Activated naive CD8-positive, alpha-beta T cell treated with anti-CD3 and anti-CD28 coated beads, Interleukin-2, amount 10 ng/mL, durations not matched to agents 7 days and 5 days (primary cell): ENCODE measurements at regions not wholly inside any gene's neighbourhood (a gene's known extent, or its start where the extent isn't known, plus 50 kb on each side); places are given as distances from the start of the nearest gene placed in this dataset.

Source experiments
- ATAC-seq: fragments of 150-1000 bp; cut with Tn5 transposase; one replicate; pipeline ENCODE4 v1.10.0; 2021; ENCODE audit warnings: low read depth, moderate library complexity
- POLR2A ChIA-PET: fragments of 350-600 bp; sonication (Branson Sonifier 250); formaldehyde crosslinking; loops from one replicate; lab custom pipeline; 2021; ENCODE audit warnings: antibody characterized with exemption; lab: Charles Lee
- DNase-seq: peaks from one replicate; pipeline ENCODE4 v3.0.0; 2021
- H3K27ac Mint-ChIP-seq: one replicate; pipeline ENCODE4 v1.8.0; 2022; ENCODE audit warnings: mild to moderate bottlenecking, mixed read lengths
- H3K27me3 Mint-ChIP-seq: one replicate; pipeline ENCODE4 v1.8.0; 2022; ENCODE audit warnings: mild to moderate bottlenecking, moderate library complexity, mixed read lengths
- H3K36me3 Mint-ChIP-seq: one replicate; pipeline ENCODE4 v1.8.0; 2021; ENCODE audit warnings: mild to moderate bottlenecking, mixed read lengths
- H3K4me1 Mint-ChIP-seq: one replicate; pipeline ENCODE4 v1.8.0; 2021; ENCODE audit warnings: mixed read lengths
- H3K4me3 Mint-ChIP-seq: one replicate; pipeline ENCODE4 v1.8.0; 2022; ENCODE audit warnings: mild to moderate bottlenecking, moderate library complexity, mixed read lengths
- H3K9me3 Mint-ChIP-seq: one replicate; pipeline ENCODE4 v1.8.0; 2021; ENCODE audit warnings: mixed read lengths

- no peak overlapping the region for H3K4me3 Mint-ChIP-seq
- H3K36me3 Mint-ChIP-seq: no peaks in the 10 kb centered on the region
- no peaks in the 10 kb centered on the region for H3K9me3 Mint-ChIP-seq
- POLR2A ChIA-PET: no interaction called here
- H3K27ac Mint-ChIP-seq: no peak overlapping the region
- H3K27me3 Mint-ChIP-seq: peaks cover 3% of the 10 kb centered on the region
- DNase-seq (no peak), ATAC-seq (no peak)
- no peaks in the 10 kb centered on the region for H3K4me1 Mint-ChIP-seq
Measured at GRCh38 chr11:45597097-45597496, 68.3 kb downstream of the CHST1 start.

- Mint-ChIP-seq H3K4me3 (no peak overlapping the region), H3K27me3 (no peaks in the 10 kb centered on the region), H3K9me3 (no peaks in the 10 kb centered on the region), H3K27ac (no peak overlapping the region), H3K36me3 (no peaks in the 10 kb centered on the region), H3K4me1 (no peaks in the 10 kb centered on the region)
- POLR2A ChIA-PET: no interaction called here
- DNase-seq: no peak
- ATAC-seq: no peak
Measured at GRCh38 chr11:45596571-45596970, 68.9 kb downstream of the CHST1 start.

- Mint-ChIP-seq H3K4me3 (no peak overlapping the region), H3K27me3 (no peaks in the 10 kb centered on the region), H3K9me3 (no peaks in the 10 kb centered on the region), H3K36me3 (no peaks in the 10 kb centered on the region), H3K4me1 (no peaks in the 10 kb centered on the region), H3K27ac (no peak overlapping the region)
- DNase-seq (no peak), ATAC-seq (no peak)
- POLR2A ChIA-PET: no interaction called here
Measured at GRCh38 chr11:45593992-45594391, 71.4 kb downstream of the CHST1 start.

- DNase-seq (no peak), ATAC-seq (no peak)
- Mint-ChIP-seq H3K27me3 (peaks cover 3% of the 10 kb centered on the region), H3K36me3 (no peaks in the 10 kb centered on the region), H3K4me1 (no peaks in the 10 kb centered on the region), H3K4me3 (no peak overlapping the region), H3K9me3 (no peaks in the 10 kb centered on the region), H3K27ac (no peak overlapping the region)
- POLR2A ChIA-PET: no interaction called here
Measured at GRCh38 chr11:45592636-45593035, 72.8 kb downstream of the CHST1 start.

- Mint-ChIP-seq H3K36me3 (no peaks in the 10 kb centered on the region), H3K27ac (no peak overlapping the region), H3K4me1 (no peaks in the 10 kb centered on the region)
Measured at GRCh38 chr11:45590743-45591142, 74.7 kb downstream of the CHST1 start.

GRCh38 chr11:45585205-45585604 is 80.2 kb downstream of the CHST1 start:
- ATAC-seq: no peak
- H3K27me3 Mint-ChIP-seq: peaks cover 5% of the 10 kb centered on the region
- POLR2A ChIA-PET: no interaction called here
- DNase-seq: no peak
- H3K4me1 Mint-ChIP-seq: no peaks in the 10 kb centered on the region
- H3K9me3 Mint-ChIP-seq: no peaks in the 10 kb centered on the region
- no peak overlapping the region for H3K4me3 Mint-ChIP-seq
- H3K27ac Mint-ChIP-seq: no peak overlapping the region
- no peaks in the 10 kb centered on the region for H3K36me3 Mint-ChIP-seq

More at GRCh38 chr11:45590743-45591142, 74.7 kb downstream of the CHST1 start:
- Mint-ChIP-seq H3K9me3 (no peaks in the 10 kb centered on the region), H3K4me3 (no peak overlapping the region), H3K27me3 (peaks cover 5% of the 10 kb centered on the region)
- DNase-seq: no peak
- no peak for ATAC-seq
- POLR2A ChIA-PET: no interaction called here

- ATAC-seq (no peak), DNase-seq (no peak)
- no peaks in the 10 kb centered on the region for H3K9me3 Mint-ChIP-seq
- H3K27ac Mint-ChIP-seq: no peak overlapping the region
- H3K27me3 Mint-ChIP-seq: peaks cover 8% of the 10 kb centered on the region
- POLR2A ChIA-PET: no interaction called here
- H3K4me3 Mint-ChIP-seq: no peak overlapping the region
- no peaks in the 10 kb centered on the region for H3K36me3 Mint-ChIP-seq
- no peaks in the 10 kb centered on the region for H3K4me1 Mint-ChIP-seq
Measured at GRCh38 chr11:45583981-45584566, 81.3 kb downstream of the CHST1 start.

GRCh38 chr11:45580399-45580798 is 85.0 kb downstream of the CHST1 start:
- no peak for DNase-seq
- ATAC-seq: no peak
- POLR2A ChIA-PET: no interaction called here
- Mint-ChIP-seq H3K27me3 (peaks cover 2% of the 10 kb centered on the region), H3K4me1 (no peaks in the 10 kb centered on the region), H3K36me3 (no peaks in the 10 kb centered on the region), H3K4me3 (no peak overlapping the region), H3K27ac (no peak overlapping the region), H3K9me3 (no peaks in the 10 kb centered on the region)

GRCh38 chr11:45578316-45578715 is 87.1 kb downstream of the CHST1 start:
- H3K36me3 Mint-ChIP-seq: no peaks in the 10 kb centered on the region
- H3K4me1 Mint-ChIP-seq: no peaks in the 10 kb centered on the region
- H3K27ac Mint-ChIP-seq: no peak overlapping the region
- POLR2A ChIA-PET: no interaction called here
- peaks cover 2% of the 10 kb centered on the region for H3K27me3 Mint-ChIP-seq
- DNase-seq (no peak), ATAC-seq (no peak)
- no peak overlapping the region for H3K4me3 Mint-ChIP-seq
- no peaks in the 10 kb centered on the region for H3K9me3 Mint-ChIP-seq

- Mint-ChIP-seq H3K4me1 (no peaks in the 10 kb centered on the region), H3K27me3 (peaks cover 5% of the 10 kb centered on the region), H3K27ac (no peak overlapping the region), H3K36me3 (no peaks in the 10 kb centered on the region), H3K4me3 (no peak overlapping the region), H3K9me3 (no peaks in the 10 kb centered on the region)
- POLR2A ChIA-PET: no interaction called here
- DNase-seq: no peak
- ATAC-seq: no peak
Measured at GRCh38 chr11:45577752-45578151, 87.7 kb downstream of the CHST1 start.

GRCh38 chr11:45576461-45577215 is 88.8 kb downstream of the CHST1 start:
- POLR2A ChIA-PET: no interaction called here
- H3K4me3 Mint-ChIP-seq: no peak overlapping the region
- no peak overlapping the region for H3K27ac Mint-ChIP-seq
- H3K36me3 Mint-ChIP-seq: no peaks in the 10 kb centered on the region
- ATAC-seq (no peak), DNase-seq (no peak)
- no peaks in the 10 kb centered on the region for H3K9me3 Mint-ChIP-seq
- no peaks in the 10 kb centered on the region for H3K4me1 Mint-ChIP-seq
- H3K27me3 Mint-ChIP-seq: peaks cover 5% of the 10 kb centered on the region

GRCh38 chr11:45573728-45574127 is 91.7 kb downstream of the CHST1 start:
- POLR2A ChIA-PET: no interaction called here
- Mint-ChIP-seq H3K27ac (no peak overlapping the region), H3K4me1 (no peaks in the 10 kb centered on the region), H3K27me3 (peaks cover 3% of the 10 kb centered on the region), H3K9me3 (no peaks in the 10 kb centered on the region), H3K4me3 (no peak overlapping the region), H3K36me3 (no peaks in the 10 kb centered on the region)
- DNase-seq: no peak
- no peak for ATAC-seq

GRCh38 chr11:45572354-45573123 is 92.9 kb downstream of the CHST1 start:
- Mint-ChIP-seq H3K27me3 (peaks cover 3% of the 10 kb centered on the region), H3K9me3 (no peaks in the 10 kb centered on the region), H3K27ac (no peak overlapping the region), H3K36me3 (no peaks in the 10 kb centered on the region), H3K4me1 (no peaks in the 10 kb centered on the region), H3K4me3 (no peak overlapping the region)
- POLR2A ChIA-PET: no interaction called here
- ATAC-seq (no peak), DNase-seq (no peak)

- POLR2A ChIA-PET: no interaction called here
- H3K27me3 Mint-ChIP-seq: peaks cover 6% of the 10 kb centered on the region
- no peaks in the 10 kb centered on the region for H3K36me3 Mint-ChIP-seq
- DNase-seq (no peak), ATAC-seq (no peak)
- no peak overlapping the region for H3K4me3 Mint-ChIP-seq
- H3K4me1 Mint-ChIP-seq: no peaks in the 10 kb centered on the region
- H3K27ac Mint-ChIP-seq: no peak overlapping the region
- H3K9me3 Mint-ChIP-seq: no peaks in the 10 kb centered on the region
Measured at GRCh38 chr11:45569776-45570175, 95.6 kb downstream of the CHST1 start.
